OCI-LY7 (cell line): ENCODE measurements at regions not wholly inside any gene's neighbourhood (a gene's known extent, or its start where the extent isn't known, plus 50 kb on each side); places are given as distances from the start of the nearest gene placed in this dataset.

ENCODE experiments used
- BruUV-seq: library from RNA; stranded (reverse); fragments of 400-500 nt; replicated peaks from 2 replicates; lab custom pipeline; 2021; lab: Mats Ljungman, UMichigan
- CTCF ChIA-PET: fragments of 300-600 bp; sonication (Branson Sonifier 250); formaldehyde crosslinking; loops from one replicate; lab custom pipeline; 2022; ENCODE audit warnings: antibody characterized with exemption; ENCODE audit not compliant: unreplicated experiment; lab: Charles Lee
- POLR2A ChIA-PET: fragments of 300-600 bp; sonication (Branson Sonifier 250); formaldehyde crosslinking; loops from one replicate; lab custom pipeline; 2022; ENCODE audit warnings: antibody characterized with exemption; lab: Charles Lee
- DNase-seq: peaks from one replicate; pipeline ENCODE4 v3.0.0-alpha.2; 2015; ENCODE audit warnings: low spot score
- H2AFZ ChIP-seq: fragments of 200-600 bp; sonication (generic), shearing (Covaris generic); 2 replicates; pipeline ENCODE4 v1.6.1; 2014; ENCODE audit warnings: mild to moderate bottlenecking, antibody characterized with exemption, low read length, moderate library complexity
- H3K27ac ChIP-seq: fragments of 200-600 bp; sonication (generic); 2 replicates; pipeline ENCODE4 v1.5.1; 2014; ENCODE audit warnings: mixed run types, low read depth, mild to moderate bottlenecking, moderate library complexity, low read length, inconsistent platforms; ENCODE audit not compliant: poor library complexity, severe bottlenecking
- H3K36me3 ChIP-seq: fragments of 200-600 bp; sonication (generic); 2 replicates; pipeline ENCODE4 v1.6.1; 2014; ENCODE audit warnings: mild to moderate bottlenecking, antibody characterized with exemption, low read length, moderate library complexity, mixed read lengths; ENCODE audit not compliant: insufficient read depth
- H3K4me1 ChIP-seq: fragments of 200-600 bp; sonication (generic); 2 replicates; pipeline ENCODE4 v1.5.1; 2014; ENCODE audit warnings: mild to moderate bottlenecking, low read length; ENCODE audit not compliant: insufficient read depth, poor library complexity, severe bottlenecking
- H3K4me2 ChIP-seq: fragments of 200-600 bp; sonication (generic); 2 replicates; pipeline ENCODE4 v1.6.1; 2014; ENCODE audit warnings: mild to moderate bottlenecking, low read length
- H3K4me3 ChIP-seq: fragments of 200-600 bp; sonication (generic); 2 replicates; pipeline ENCODE4 v1.5.1; 2014; ENCODE audit warnings: mild to moderate bottlenecking, low read depth, low read length; ENCODE audit not compliant: poor library complexity, severe bottlenecking
- H3K79me2 ChIP-seq: fragments of 200-600 bp; sonication (generic); 2 replicates; pipeline ENCODE4 v1.6.1; 2016; ENCODE audit warnings: low read depth, mild to moderate bottlenecking, low read length, moderate library complexity, mixed read lengths; ENCODE audit not compliant: insufficient read depth
- H3K9me2 ChIP-seq: fragments of 200-600 bp; sonication (generic); 2 replicates; pipeline ENCODE4 v1.6.1; 2016; ENCODE audit warnings: mild to moderate bottlenecking, low read length, mixed read lengths; ENCODE audit not compliant: insufficient read depth
- H3K9me3 ChIP-seq: fragments of 200-600 bp; sonication (generic); 2 replicates; pipeline ENCODE4 v1.6.1; 2014; ENCODE audit warnings: mild to moderate bottlenecking, mixed run types, low read length, mixed read lengths
- H4K20me1 ChIP-seq: fragments of 200-600 bp; sonication (generic); 2 replicates; pipeline ENCODE4 v1.6.1; 2014; ENCODE audit warnings: mild to moderate bottlenecking, antibody characterized with exemption, low read length, moderate library complexity, mixed read lengths; ENCODE audit not compliant: insufficient read depth
- EZH2phosphoT487 ChIP-seq: fragments of 200-600 bp; sonication (generic); IDR thresholded peaks from 2 replicates; pipeline ENCODE4 v1.6.1; 2018; ENCODE audit warnings: low read depth, borderline replicate concordance, mild to moderate bottlenecking, mixed run types, antibody characterized with exemption, low read length, moderate library complexity, mixed read lengths
- intact Hi-C: fragments of 100-400 bp; cut with micrococcal nuclease; formaldehyde crosslinking; loops from one replicate; pipeline ENCODE4 v1.10.0; 2022; ENCODE audit not compliant: unreplicated experiment
- TF ChIP-seq, protein P1 (sequence below): fragments of 200-600 bp; sonication (generic); conservative IDR thresholded peaks from 2 replicates; pipeline ENCODE4 v1.5.1; 2014; ENCODE audit warnings: mild to moderate bottlenecking, antibody characterized with exemption, low read length, moderate library complexity, mixed read lengths

DNA sequence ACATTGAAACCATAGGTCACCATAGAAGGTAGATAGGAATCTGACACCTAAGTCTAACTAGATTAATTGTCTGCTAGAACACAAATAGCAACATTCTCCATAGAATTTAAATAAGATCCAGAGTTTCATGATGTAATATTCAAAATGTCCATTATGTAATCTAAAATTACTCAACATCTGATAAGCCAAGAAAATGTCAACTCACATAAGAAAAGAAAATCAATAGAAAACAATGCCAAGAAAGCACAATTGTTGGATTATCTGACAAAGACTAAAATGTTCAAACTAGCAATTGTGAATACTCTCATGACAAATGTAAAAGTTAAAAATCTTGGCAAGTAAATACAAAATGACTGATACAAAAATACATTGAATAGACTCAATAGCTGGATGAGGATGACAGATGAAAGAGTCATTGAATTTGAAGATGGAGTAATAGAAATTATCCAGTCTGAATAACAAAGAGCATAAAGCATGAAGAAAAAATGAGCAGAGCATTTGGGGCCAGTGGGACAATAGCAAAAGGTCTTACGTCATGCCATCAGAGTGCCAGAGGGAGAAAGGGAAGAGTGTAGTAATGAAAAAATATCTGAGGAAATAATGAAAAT lies 358.6 kb downstream of the METTL4 start:
- intact Hi-C loops: no loop called here
- no peak for DNase-seq
- Histone ChIP-seq H3K4me3 (no peak overlapping the region), H3K4me1 (no peaks in the 10 kb centered on the region), H3K9me2 (no peaks in the 10 kb centered on the region), H3K4me2 (no peak overlapping the region), H3K9me3 (no peaks in the 10 kb centered on the region), H4K20me1 (no peaks in the 10 kb centered on the region), H2AFZ (no peak overlapping the region), H3K79me2 (no peaks in the 10 kb centered on the region), H3K36me3 (no peaks in the 10 kb centered on the region), H3K27ac (no peak overlapping the region)
- BruUV-seq: no TSS peak
- TF ChIP-seq, protein P1, sequence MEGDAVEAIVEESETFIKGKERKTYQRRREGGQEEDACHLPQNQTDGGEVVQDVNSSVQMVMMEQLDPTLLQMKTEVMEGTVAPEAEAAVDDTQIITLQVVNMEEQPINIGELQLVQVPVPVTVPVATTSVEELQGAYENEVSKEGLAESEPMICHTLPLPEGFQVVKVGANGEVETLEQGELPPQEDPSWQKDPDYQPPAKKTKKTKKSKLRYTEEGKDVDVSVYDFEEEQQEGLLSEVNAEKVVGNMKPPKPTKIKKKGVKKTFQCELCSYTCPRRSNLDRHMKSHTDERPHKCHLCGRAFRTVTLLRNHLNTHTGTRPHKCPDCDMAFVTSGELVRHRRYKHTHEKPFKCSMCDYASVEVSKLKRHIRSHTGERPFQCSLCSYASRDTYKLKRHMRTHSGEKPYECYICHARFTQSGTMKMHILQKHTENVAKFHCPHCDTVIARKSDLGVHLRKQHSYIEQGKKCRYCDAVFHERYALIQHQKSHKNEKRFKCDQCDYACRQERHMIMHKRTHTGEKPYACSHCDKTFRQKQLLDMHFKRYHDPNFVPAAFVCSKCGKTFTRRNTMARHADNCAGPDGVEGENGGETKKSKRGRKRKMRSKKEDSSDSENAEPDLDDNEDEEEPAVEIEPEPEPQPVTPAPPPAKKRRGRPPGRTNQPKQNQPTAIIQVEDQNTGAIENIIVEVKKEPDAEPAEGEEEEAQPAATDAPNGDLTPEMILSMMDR: no peak
- no peak for TF ChIP-seq EZH2phosphoT487
- ChIA-PET POLR2A (no interaction called here), CTCF (no interaction called here)

DNA sequence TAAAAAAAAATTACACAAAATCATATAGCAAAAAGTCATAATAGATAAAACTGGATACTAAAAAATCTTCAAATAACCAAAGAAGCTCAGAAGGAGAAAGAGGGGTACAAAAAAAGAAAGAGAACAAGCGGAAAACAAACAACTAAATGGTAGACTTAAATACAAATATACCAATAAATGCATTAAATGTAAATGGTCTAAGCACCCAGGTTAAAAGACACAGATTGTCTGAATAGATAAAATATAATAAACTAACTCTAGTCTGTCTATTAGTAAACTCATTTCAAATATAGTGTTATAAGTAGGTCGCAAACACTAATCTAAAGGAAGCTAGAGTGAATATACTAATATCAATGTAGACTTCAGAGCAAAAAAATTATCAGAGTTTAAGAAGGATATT lies 357.4 kb downstream of the METTL4 start:
- no peaks in the 10 kb centered on the region for H3K36me3 ChIP-seq
- no peaks in the 10 kb centered on the region for H3K9me2 ChIP-seq
- no peak overlapping the region for H3K4me2 ChIP-seq
- ChIA-PET CTCF (no interaction called here), POLR2A (no interaction called here)
- no peak overlapping the region for H3K27ac ChIP-seq
- no peaks in the 10 kb centered on the region for H4K20me1 ChIP-seq
- H3K79me2 ChIP-seq: no peaks in the 10 kb centered on the region
- no peak overlapping the region for H3K4me3 ChIP-seq
- intact Hi-C loops: no loop called here
- H3K9me3 ChIP-seq: no peaks in the 10 kb centered on the region
- BruUV-seq: no TSS peak
- no peak overlapping the region for H2AFZ ChIP-seq
- no peak for DNase-seq
- H3K4me1 ChIP-seq: no peaks in the 10 kb centered on the region
- TF ChIP-seq, protein P1: no peak
- TF ChIP-seq EZH2phosphoT487: no peak

DNA sequence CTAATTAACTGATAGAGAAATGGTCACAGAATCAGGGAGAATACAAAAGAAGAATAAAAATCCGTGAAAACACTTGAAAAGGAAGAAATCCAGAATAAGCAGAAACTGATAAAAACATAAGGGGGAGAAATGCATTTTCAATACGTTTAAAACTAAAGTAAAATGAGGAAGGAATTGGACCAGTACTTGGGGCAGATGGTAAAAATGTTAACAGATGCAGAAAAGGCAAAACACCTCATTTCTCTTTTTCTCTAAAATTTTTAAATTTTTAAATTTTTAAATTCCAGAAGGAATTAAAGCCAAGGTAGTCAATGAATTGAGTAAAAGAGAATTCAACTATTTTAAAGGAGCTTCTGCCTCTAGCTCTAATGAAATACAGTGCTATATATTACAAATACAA lies 353.9 kb downstream of the METTL4 start:
- Histone ChIP-seq H2AFZ (no peak overlapping the region), H3K4me2 (no peak overlapping the region), H3K4me3 (no peak overlapping the region), H3K36me3 (no peaks in the 10 kb centered on the region), H4K20me1 (no peaks in the 10 kb centered on the region), H3K27ac (no peak overlapping the region), H3K79me2 (no peaks in the 10 kb centered on the region), H3K9me3 (no peaks in the 10 kb centered on the region), H3K9me2 (no peaks in the 10 kb centered on the region), H3K4me1 (no peaks in the 10 kb centered on the region)
- DNase-seq: no peak
- TF ChIP-seq EZH2phosphoT487: no peak
- TF ChIP-seq, protein P1: no peak
- intact Hi-C loops: no loop called here
- POLR2A ChIA-PET: interaction anchor here (0.7 kb wide), 1 partner anchor 1802 kb away, joined by 3 read pairs; no protein-coding TSS in a partner anchor
- no TSS peak for BruUV-seq
- CTCF ChIA-PET: no interaction called here
